Testis (tissue), 2 donors: ENCODE measurements at regions not wholly inside any gene's neighbourhood (a gene's known extent, or its start where the extent isn't known, plus 50 kb on each side); places are given as distances from the start of the nearest gene placed in this dataset.

Source experiments
- POLR2A ChIP-seq: fragments of 450-650 bp; IDR thresholded peaks from one replicate; pipeline ENCODE4 v1.6.1; 2017; ENCODE audit warnings: antibody characterized with exemption, mild to moderate bottlenecking, moderate library complexity
- TF ChIP-seq, protein P1 (sequence below), 3 experiments: fragments of 450-650 bp in 2 of 3; fragments of 200-600 bp in 1 of 3; sonication (generic) in 1 of 3; IDR thresholded peaks; one replicate each; pipeline ENCODE4 v1.5.1; 2016 to 2019; ENCODE audit warnings: antibody characterized with exemption in 3 of 3, mild to moderate bottlenecking in 2 of 3, moderate library complexity in 1 of 3

DNA sequence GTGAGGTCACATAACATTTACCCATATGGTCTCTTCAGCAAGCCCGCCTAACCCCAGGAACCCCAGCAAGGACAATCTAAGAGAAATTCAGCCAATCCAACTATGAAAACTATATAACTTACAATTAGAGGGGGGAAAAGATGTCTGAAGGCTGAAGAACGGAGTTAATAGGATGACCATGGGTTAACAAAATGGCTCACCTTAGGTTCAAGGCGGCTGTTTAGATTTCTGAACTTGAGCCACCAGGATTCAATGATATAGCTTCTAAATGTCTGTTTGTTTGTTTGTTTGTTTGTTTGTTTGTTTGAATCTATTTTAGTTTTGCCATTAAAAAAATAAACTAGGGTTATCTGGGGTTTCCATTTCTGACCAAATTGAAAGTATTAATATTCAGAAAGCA is 109.8 kb upstream of the ZC3H12C start:
- TF ChIP-seq, protein P1, sequence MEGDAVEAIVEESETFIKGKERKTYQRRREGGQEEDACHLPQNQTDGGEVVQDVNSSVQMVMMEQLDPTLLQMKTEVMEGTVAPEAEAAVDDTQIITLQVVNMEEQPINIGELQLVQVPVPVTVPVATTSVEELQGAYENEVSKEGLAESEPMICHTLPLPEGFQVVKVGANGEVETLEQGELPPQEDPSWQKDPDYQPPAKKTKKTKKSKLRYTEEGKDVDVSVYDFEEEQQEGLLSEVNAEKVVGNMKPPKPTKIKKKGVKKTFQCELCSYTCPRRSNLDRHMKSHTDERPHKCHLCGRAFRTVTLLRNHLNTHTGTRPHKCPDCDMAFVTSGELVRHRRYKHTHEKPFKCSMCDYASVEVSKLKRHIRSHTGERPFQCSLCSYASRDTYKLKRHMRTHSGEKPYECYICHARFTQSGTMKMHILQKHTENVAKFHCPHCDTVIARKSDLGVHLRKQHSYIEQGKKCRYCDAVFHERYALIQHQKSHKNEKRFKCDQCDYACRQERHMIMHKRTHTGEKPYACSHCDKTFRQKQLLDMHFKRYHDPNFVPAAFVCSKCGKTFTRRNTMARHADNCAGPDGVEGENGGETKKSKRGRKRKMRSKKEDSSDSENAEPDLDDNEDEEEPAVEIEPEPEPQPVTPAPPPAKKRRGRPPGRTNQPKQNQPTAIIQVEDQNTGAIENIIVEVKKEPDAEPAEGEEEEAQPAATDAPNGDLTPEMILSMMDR (IDR thresholded peaks at IDR 0.05): no peak
- no peak for TF ChIP-seq POLR2A
